IMR-90 (cell line): ENCODE measurements at regions not wholly inside any gene's neighbourhood (a gene's known extent, or its start where the extent isn't known, plus 50 kb on each side); places are given as distances from the start of the nearest gene placed in this dataset.

ENCODE experiments used
- ATAC-seq: fragments of 200-7000 bp; cut with Tn5 transposase; 2 replicates; pipeline ENCODE4 v1.9.1; 2020; ENCODE audit warnings: low read depth, mild to moderate bottlenecking, moderate library complexity
- BruUV-seq: library from RNA; stranded (reverse); fragments of 400-500 nt; replicated peaks from 2 replicates; lab custom pipeline; 2021; lab: Mats Ljungman, UMichigan
- CTCF ChIA-PET: fragments of 300-600 bp; formaldehyde crosslinking; extraction: SDS; loops from one replicate; lab custom pipeline; 2021; ENCODE audit warnings: antibody characterized with exemption; lab: Yijun Ruan, JAX
- POLR2A ChIA-PET: fragments of 300-600 bp; sonication (Branson Sonifier 250); formaldehyde crosslinking; loops from one replicate; lab custom pipeline; 2022; ENCODE audit warnings: antibody characterized with exemption; ENCODE audit not compliant: unreplicated experiment; lab: Charles Lee
- DNase-seq: peaks from one replicate; pipeline ENCODE4 v3.0.0; 2013
- H2AFZ ChIP-seq: replicated peaks from 2 replicates; pipeline ENCODE3; 2013; ENCODE audit warnings: low read length, mild to moderate bottlenecking; ENCODE audit not compliant: poor library complexity
- H2AK5ac ChIP-seq: 2 replicates; pipeline ENCODE4 v1.6.1; 2013; ENCODE audit warnings: low read depth, low read length, inconsistent platforms
- H2AK9ac ChIP-seq: replicated peaks from 2 replicates; pipeline ENCODE3; 2013; ENCODE audit warnings: mild to moderate bottlenecking, low read depth, low read length, moderate library complexity; ENCODE audit not compliant: poor library complexity
- H2BK120ac ChIP-seq: 2 replicates; pipeline ENCODE4 v1.6.1; 2013; ENCODE audit warnings: low read depth, low read length, inconsistent platforms
- H2BK15ac ChIP-seq: 3 replicates; pipeline ENCODE4 v1.6.1; 2013; ENCODE audit warnings: low read depth, low read length, inconsistent platforms
- H2BK20ac ChIP-seq: 2 replicates; pipeline ENCODE4 v1.6.1; 2013; ENCODE audit warnings: low read depth, mild to moderate bottlenecking, inconsistent platforms, low read length, moderate library complexity
- H2BK5ac ChIP-seq: 2 replicates; pipeline ENCODE4 v1.6.1; 2013; ENCODE audit warnings: mild to moderate bottlenecking, low read depth, low read length, inconsistent platforms; ENCODE audit not compliant: poor library complexity, severe bottlenecking
- H3K14ac ChIP-seq: replicated peaks from 2 replicates; pipeline ENCODE4 v1.6.1; 2013; ENCODE audit warnings: low read depth, low read length, inconsistent platforms
- H3K18ac ChIP-seq: 2 replicates; pipeline ENCODE4 v1.6.1; 2013; ENCODE audit warnings: low read depth, low read length, control low read depth
- H3K23ac ChIP-seq: 2 replicates; pipeline ENCODE4 v1.6.1; 2013; ENCODE audit warnings: low read depth, low read length, inconsistent platforms
- H3K27ac ChIP-seq: 2 replicates; pipeline ENCODE4 v1.5.1; 2013; ENCODE audit warnings: mild to moderate bottlenecking, control low read depth, low read length; ENCODE audit not compliant: insufficient read depth
- H3K27me3 ChIP-seq: 2 replicates; pipeline ENCODE4 v1.6.1; 2013; ENCODE audit warnings: low read length; ENCODE audit not compliant: control insufficient read depth, insufficient read depth
- H3K36me3 ChIP-seq: 2 replicates; pipeline ENCODE4 v1.6.1; 2013; ENCODE audit warnings: low read length, mixed read lengths; ENCODE audit not compliant: control insufficient read depth, insufficient read depth
- H3K4ac ChIP-seq: 2 replicates; pipeline ENCODE4 v1.6.1; 2013; ENCODE audit warnings: low read depth, low read length, inconsistent platforms
- H3K4me1 ChIP-seq: 2 replicates; pipeline ENCODE4 v1.6.1; 2013; ENCODE audit warnings: low read length, mixed read lengths; ENCODE audit not compliant: control insufficient read depth, insufficient read depth
- H3K4me2 ChIP-seq: 2 replicates; pipeline ENCODE4 v1.6.1; 2013; ENCODE audit warnings: low read depth, mild to moderate bottlenecking, control low read depth, low read length, moderate library complexity
- H3K4me3 ChIP-seq: 2 replicates; pipeline ENCODE4 v1.5.1; 2013; ENCODE audit warnings: low read depth, mild to moderate bottlenecking, control low read depth, low read length, moderate library complexity; ENCODE audit not compliant: insufficient read depth
- H3K56ac ChIP-seq: 2 replicates; pipeline ENCODE4 v1.6.1; 2013; ENCODE audit warnings: low read length, inconsistent platforms; ENCODE audit not compliant: insufficient read depth; ENCODE audit errors: extremely low read depth
- H3K79me1 ChIP-seq, 2 experiments: 2 replicates each; pipeline ENCODE4 v1.6.1; 2013; ENCODE audit warnings: low read length in 2 of 2, inconsistent platforms in 1 of 2, low read depth in 1 of 2
- H3K9ac ChIP-seq: 2 replicates; pipeline ENCODE4 v1.6.1; 2013; ENCODE audit warnings: low read depth, low read length, control low read depth
- H3K9me1 ChIP-seq: 2 replicates; pipeline ENCODE4 v1.6.1; 2013; ENCODE audit warnings: low read length, inconsistent platforms; ENCODE audit not compliant: insufficient read depth
- H3K9me3 ChIP-seq: 2 replicates; pipeline ENCODE4 v1.6.1; 2013; ENCODE audit warnings: low read length; ENCODE audit not compliant: control insufficient read depth, insufficient read depth
- H4K20me1 ChIP-seq: 2 replicates; pipeline ENCODE4 v1.6.1; 2013; ENCODE audit warnings: low read length, inconsistent platforms; ENCODE audit not compliant: insufficient read depth
- H4K5ac ChIP-seq: 2 replicates; pipeline ENCODE4 v1.6.1; 2013; ENCODE audit warnings: mild to moderate bottlenecking, low read depth, low read length, control low read depth
- H4K8ac ChIP-seq, 2 experiments: 2 replicates each; pipeline ENCODE4 v1.6.1; 2013; ENCODE audit warnings: low read depth in 2 of 2, low read length in 2 of 2, control low read depth in 1 of 2, inconsistent platforms in 1 of 2
- H4K91ac ChIP-seq: 2 replicates; pipeline ENCODE4 v1.6.1; 2013; ENCODE audit warnings: low read depth, low read length, inconsistent platforms; ENCODE audit not compliant: insufficient read depth
- BHLHE40 ChIP-seq: fragments of 150-350 bp; IDR thresholded peaks from 2 replicates; pipeline ENCODE4 v1.6.1; 2016; ENCODE audit warnings: mild to moderate bottlenecking, low read depth, low read length
- CEBPB ChIP-seq: IDR thresholded peaks from 2 replicates; pipeline ENCODE4 v1.6.1; 2012; ENCODE audit warnings: low read depth, low read length, improper control_type of control experiment
- CHD1 ChIP-seq: IDR thresholded peaks from 2 replicates; pipeline ENCODE4 v1.6.1; 2012; ENCODE audit warnings: low read depth, low read length, improper control_type of control experiment
- FOS ChIP-seq: fragments of 150-350 bp; IDR thresholded peaks from 2 replicates; pipeline ENCODE4 v1.6.1; 2016; ENCODE audit warnings: low read depth, low read length
- MAFK ChIP-seq: IDR thresholded peaks from 2 replicates; pipeline ENCODE4 v1.6.1; 2012; ENCODE audit warnings: low read depth, low read length, improper control_type of control experiment
- MAZ ChIP-seq: IDR thresholded peaks from 2 replicates; pipeline ENCODE4 v1.6.1; 2012; ENCODE audit warnings: low read depth, mild to moderate bottlenecking, low read length, improper control_type of control experiment, moderate library complexity, borderline replicate concordance
- MXI1 ChIP-seq: IDR thresholded peaks from 2 replicates; pipeline ENCODE4 v1.6.1; 2012; ENCODE audit warnings: low read depth, mild to moderate bottlenecking, low read length, moderate library complexity, borderline replicate concordance
- NFE2L2 ChIP-seq: fragments of 150-350 bp; IDR thresholded peaks from 2 replicates; pipeline ENCODE4 v1.6.1; 2016; ENCODE audit warnings: low read depth, mild to moderate bottlenecking, low read length
- POLR2A ChIP-seq: IDR thresholded peaks from 2 replicates; pipeline ENCODE4 v1.6.1; 2012; ENCODE audit warnings: mild to moderate bottlenecking, low read depth, low read length
- RCOR1 ChIP-seq: IDR thresholded peaks from 2 replicates; pipeline ENCODE4 v1.6.1; 2012; ENCODE audit warnings: mild to moderate bottlenecking, low read length, improper control_type of control experiment; ENCODE audit not compliant: insufficient replicate concordance
- RFX5 ChIP-seq: IDR thresholded peaks from 2 replicates; pipeline ENCODE4 v1.8.0; 2012; ENCODE audit warnings: low read depth, mild to moderate bottlenecking, low read length, moderate library complexity
- SMC3 ChIP-seq: fragments of 150-350 bp; IDR thresholded peaks from 2 replicates; pipeline ENCODE4 v1.6.1; 2016; ENCODE audit warnings: low read depth, mild to moderate bottlenecking, antibody characterized with exemption, low read length, moderate library complexity
- WGBS, 2 experiments: methylation state at CpG; one replicate each; pipeline versions ENCODE4 v1.1.5 to v1.1.7; 2013; ENCODE audit warnings: missing lambda C conversion rate in 2 of 2; ENCODE audit not compliant: insufficient read length in 1 of 2; ENCODE audit errors: extremely low coverage in 2 of 2; 5-methylcytosine and 5-hydroxymethylcytosine counted together
- dilution Hi-C: fragments of 300-500 bp; cut with HindIII; formaldehyde crosslinking; loops from one replicate; pipeline ENCODE4 v1.14.3; 2018; ENCODE audit warnings: low sequenced_read_pairs; ENCODE audit not compliant: unreplicated experiment
- in situ Hi-C: fragments of 300-500 bp; cut with MboI; formaldehyde crosslinking; loops from 3 replicates; pipeline ENCODE4 v1.14.3; 2019; ENCODE audit warnings: low sequenced_read_pairs, inconsistent platforms, mixed read lengths
- intact Hi-C: fragments of 100-400 bp; cut with micrococcal nuclease; formaldehyde crosslinking; loops from 2 replicates; pipeline ENCODE4 v1.10.0; 2022
- TF ChIP-seq, protein P1 (sequence below): conservative IDR thresholded peaks from 2 replicates; pipeline ENCODE4 v1.5.1; 2012; ENCODE audit warnings: mild to moderate bottlenecking, low read depth, low read length, improper control_type of control experiment
- TF ChIP-seq, protein P2 (sequence below): fragments of 150-350 bp; IDR thresholded peaks from 2 replicates; pipeline ENCODE4 v1.6.1; 2016; ENCODE audit warnings: low read depth, mild to moderate bottlenecking, low read length, moderate library complexity, borderline replicate concordance
- TF ChIP-seq, protein P3 (sequence below): fragments of 150-350 bp; IDR thresholded peaks from 2 replicates; pipeline ENCODE4 v1.6.1; 2017; ENCODE audit warnings: mild to moderate bottlenecking, antibody characterized with exemption, low read length, low read depth

DNA sequence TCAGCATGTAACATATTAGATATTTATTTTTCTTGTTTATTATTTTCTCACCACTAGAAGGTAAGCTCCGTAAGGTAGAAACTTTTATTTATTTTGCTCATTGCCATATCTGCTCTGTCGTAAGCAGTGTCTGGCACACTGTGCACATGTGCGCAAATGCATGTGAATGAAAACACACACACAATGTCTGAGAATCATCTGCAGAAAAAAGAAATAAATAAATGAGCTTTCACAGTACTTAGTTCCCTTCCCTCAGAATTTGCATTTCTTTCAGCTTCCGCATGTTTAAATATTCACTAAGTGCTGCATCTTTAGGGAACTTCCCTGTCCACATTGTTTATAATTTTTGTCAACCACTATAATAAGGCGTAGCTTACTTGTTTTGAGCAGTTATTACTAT lies 963.0 kb upstream of the PABPC4L start:
- no peaks in the 10 kb centered on the region for H3K27me3 ChIP-seq
- H4K91ac ChIP-seq, result no peak overlapping the region
- no peak overlapping the region for H2AFZ ChIP-seq
- H3K4me1 ChIP-seq, result no peaks in the 10 kb centered on the region
- H3K18ac ChIP-seq, result no peak overlapping the region
- no peaks in the 10 kb centered on the region for H3K9me1 ChIP-seq
- H3K79me1 ChIP-seq, result no peaks in the 10 kb centered on the region
- dilution Hi-C loops (no loop called here), in situ Hi-C loops (no loop called here), intact Hi-C loops (no loop called here)
- no peak overlapping the region for H3K4ac ChIP-seq
- H2BK5ac ChIP-seq, result no peak overlapping the region
- H2BK15ac ChIP-seq, result no peak overlapping the region
- DNase-seq, result no peak
- ATAC-seq, result no peak
- ChIA-PET POLR2A (no interaction called here), CTCF (no interaction called here)
- H4K20me1 ChIP-seq, result no peaks in the 10 kb centered on the region
- no peak overlapping the region for H2AK9ac ChIP-seq
- H3K9me3 ChIP-seq, result no peaks in the 10 kb centered on the region
- no peak overlapping the region for H3K9ac ChIP-seq
- no peak overlapping the region for H3K4me3 ChIP-seq
- H3K56ac ChIP-seq, result no peak overlapping the region
- H3K4me2 ChIP-seq, result no peak overlapping the region
- no peak overlapping the region for H2BK120ac ChIP-seq
- no peak overlapping the region for H4K8ac ChIP-seq
- H3K36me3 ChIP-seq, result no peaks in the 10 kb centered on the region
- H3K23ac ChIP-seq, result no peak overlapping the region
- H3K27ac ChIP-seq, result no peak overlapping the region
- TF ChIP-seq CHD1, result no peak
- TF ChIP-seq RFX5, result no peak
- TF ChIP-seq, protein P1, sequence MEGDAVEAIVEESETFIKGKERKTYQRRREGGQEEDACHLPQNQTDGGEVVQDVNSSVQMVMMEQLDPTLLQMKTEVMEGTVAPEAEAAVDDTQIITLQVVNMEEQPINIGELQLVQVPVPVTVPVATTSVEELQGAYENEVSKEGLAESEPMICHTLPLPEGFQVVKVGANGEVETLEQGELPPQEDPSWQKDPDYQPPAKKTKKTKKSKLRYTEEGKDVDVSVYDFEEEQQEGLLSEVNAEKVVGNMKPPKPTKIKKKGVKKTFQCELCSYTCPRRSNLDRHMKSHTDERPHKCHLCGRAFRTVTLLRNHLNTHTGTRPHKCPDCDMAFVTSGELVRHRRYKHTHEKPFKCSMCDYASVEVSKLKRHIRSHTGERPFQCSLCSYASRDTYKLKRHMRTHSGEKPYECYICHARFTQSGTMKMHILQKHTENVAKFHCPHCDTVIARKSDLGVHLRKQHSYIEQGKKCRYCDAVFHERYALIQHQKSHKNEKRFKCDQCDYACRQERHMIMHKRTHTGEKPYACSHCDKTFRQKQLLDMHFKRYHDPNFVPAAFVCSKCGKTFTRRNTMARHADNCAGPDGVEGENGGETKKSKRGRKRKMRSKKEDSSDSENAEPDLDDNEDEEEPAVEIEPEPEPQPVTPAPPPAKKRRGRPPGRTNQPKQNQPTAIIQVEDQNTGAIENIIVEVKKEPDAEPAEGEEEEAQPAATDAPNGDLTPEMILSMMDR, result no peak
- no peak for TF ChIP-seq BHLHE40
- TF ChIP-seq RCOR1, result no peak
- no peak for TF ChIP-seq NFE2L2
- no peak for TF ChIP-seq CEBPB
- no peak for TF ChIP-seq FOS
- TF ChIP-seq MAZ, result no peak
- no peak for TF ChIP-seq SMC3
- no peak for TF ChIP-seq POLR2A
- TF ChIP-seq MAFK, result no peak
- TF ChIP-seq, protein P2, sequence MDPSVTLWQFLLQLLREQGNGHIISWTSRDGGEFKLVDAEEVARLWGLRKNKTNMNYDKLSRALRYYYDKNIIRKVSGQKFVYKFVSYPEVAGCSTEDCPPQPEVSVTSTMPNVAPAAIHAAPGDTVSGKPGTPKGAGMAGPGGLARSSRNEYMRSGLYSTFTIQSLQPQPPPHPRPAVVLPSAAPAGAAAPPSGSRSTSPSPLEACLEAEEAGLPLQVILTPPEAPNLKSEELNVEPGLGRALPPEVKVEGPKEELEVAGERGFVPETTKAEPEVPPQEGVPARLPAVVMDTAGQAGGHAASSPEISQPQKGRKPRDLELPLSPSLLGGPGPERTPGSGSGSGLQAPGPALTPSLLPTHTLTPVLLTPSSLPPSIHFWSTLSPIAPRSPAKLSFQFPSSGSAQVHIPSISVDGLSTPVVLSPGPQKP, result no peak
- TF ChIP-seq, protein P3, sequence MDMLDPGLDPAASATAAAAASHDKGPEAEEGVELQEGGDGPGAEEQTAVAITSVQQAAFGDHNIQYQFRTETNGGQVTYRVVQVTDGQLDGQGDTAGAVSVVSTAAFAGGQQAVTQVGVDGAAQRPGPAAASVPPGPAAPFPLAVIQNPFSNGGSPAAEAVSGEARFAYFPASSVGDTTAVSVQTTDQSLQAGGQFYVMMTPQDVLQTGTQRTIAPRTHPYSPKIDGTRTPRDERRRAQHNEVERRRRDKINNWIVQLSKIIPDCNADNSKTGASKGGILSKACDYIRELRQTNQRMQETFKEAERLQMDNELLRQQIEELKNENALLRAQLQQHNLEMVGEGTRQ, result no peak
- TF ChIP-seq MXI1, result no peak
- no peak overlapping the region for H3K14ac ChIP-seq
- no peak overlapping the region for H2BK20ac ChIP-seq
- WGBS, 2 experiments, result 100% methylated on average over 1 of the region's 5 CpGs; no CpG with 5 or more reads in 1 of the 2 experiments
- no peak overlapping the region for H4K5ac ChIP-seq
- BruUV-seq, result no TSS peak
- no peak overlapping the region for H2AK5ac ChIP-seq
